ENCODE measurements at regions not wholly inside any gene's neighbourhood (a gene's known extent, or its start where the extent isn't known, plus 50 kb on each side); places are given as distances from the start of the nearest gene placed in this dataset.

DNA sequence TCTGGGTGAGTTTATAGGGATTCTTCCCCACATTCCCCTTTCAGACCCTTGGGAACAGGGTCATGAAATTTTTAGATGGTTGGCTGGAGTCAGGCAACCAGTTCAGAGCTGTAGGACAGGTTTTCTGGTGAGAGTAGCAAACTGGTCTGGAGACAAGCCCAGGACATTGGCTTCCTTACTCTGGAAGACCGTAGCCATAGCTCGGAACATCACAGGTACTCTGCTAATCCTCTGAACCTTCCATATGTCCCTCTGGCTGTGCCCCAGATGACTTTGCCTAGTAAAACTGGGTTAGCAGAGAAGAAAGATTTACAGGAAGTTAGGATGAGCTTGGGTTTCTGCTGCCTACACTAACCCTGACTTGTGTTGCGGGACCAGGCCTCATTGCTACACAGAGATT, 104.5 kb upstream of the MKLN1 start:
- TF ChIP-seq EZH2 (optimal IDR thresholded peaks at IDR 0.05; ENCODE audit: low read depth, low read length) = no peak
- TF ChIP-seq, protein P1, sequence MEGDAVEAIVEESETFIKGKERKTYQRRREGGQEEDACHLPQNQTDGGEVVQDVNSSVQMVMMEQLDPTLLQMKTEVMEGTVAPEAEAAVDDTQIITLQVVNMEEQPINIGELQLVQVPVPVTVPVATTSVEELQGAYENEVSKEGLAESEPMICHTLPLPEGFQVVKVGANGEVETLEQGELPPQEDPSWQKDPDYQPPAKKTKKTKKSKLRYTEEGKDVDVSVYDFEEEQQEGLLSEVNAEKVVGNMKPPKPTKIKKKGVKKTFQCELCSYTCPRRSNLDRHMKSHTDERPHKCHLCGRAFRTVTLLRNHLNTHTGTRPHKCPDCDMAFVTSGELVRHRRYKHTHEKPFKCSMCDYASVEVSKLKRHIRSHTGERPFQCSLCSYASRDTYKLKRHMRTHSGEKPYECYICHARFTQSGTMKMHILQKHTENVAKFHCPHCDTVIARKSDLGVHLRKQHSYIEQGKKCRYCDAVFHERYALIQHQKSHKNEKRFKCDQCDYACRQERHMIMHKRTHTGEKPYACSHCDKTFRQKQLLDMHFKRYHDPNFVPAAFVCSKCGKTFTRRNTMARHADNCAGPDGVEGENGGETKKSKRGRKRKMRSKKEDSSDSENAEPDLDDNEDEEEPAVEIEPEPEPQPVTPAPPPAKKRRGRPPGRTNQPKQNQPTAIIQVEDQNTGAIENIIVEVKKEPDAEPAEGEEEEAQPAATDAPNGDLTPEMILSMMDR (IDR thresholded peaks at IDR 0.05; ENCODE audit: low read length) = no peak
